ENCODE measurements at regions not wholly inside any gene's neighbourhood (a gene's known extent, or its start where the extent isn't known, plus 50 kb on each side); places are given as distances from the start of the nearest gene placed in this dataset.

GRCh38 chr5:155268770-155269425 lies 255.3 kb downstream of the KIF4B start:
- Histone ChIP-seq H3K4me2 (ENCODE audit: insufficient read depth, low read length) (no peak overlapping the region), H3K4me3 (replicated peaks in 1 of 3; ENCODE audit: insufficient read depth in 1 of 3, low read depth in 1 of 3, low read length in 3 of 3) (no peak overlapping the region), H4K20me1 (replicated peaks; ENCODE audit: control insufficient read depth, extremely low read depth, insufficient read depth, low read length) (no peaks in the 10 kb centered on the region), H2AFZ (ENCODE audit: low read depth, low read length) (no peak overlapping the region), H3K27me3 (ENCODE audit: control insufficient read depth in 2 of 2, insufficient read depth in 2 of 2, low read length in 2 of 2) (no peaks in the 10 kb centered on the region), H3K4me1 (ENCODE audit: control insufficient read depth, extremely low read depth, insufficient read depth, low read length) (no peaks in the 10 kb centered on the region), H3K9ac (replicated peaks; ENCODE audit: extremely low read depth, insufficient read depth, low read length) (no peak overlapping the region), H3K9me1 (replicated peaks; ENCODE audit: control insufficient read depth, extremely low read depth, insufficient read depth, low read length) (no peaks in the 10 kb centered on the region), H3K27ac (ENCODE audit: insufficient read depth, low read depth, low read length) (no peak overlapping the region), H3K9me3 (replicated peaks; ENCODE audit: control insufficient read depth, insufficient read depth, low read length) (peaks cover 2% of the 10 kb centered on the region), H3K36me3 (ENCODE audit: control insufficient read depth in 2 of 2, extremely low read depth in 1 of 2, insufficient read depth in 2 of 2, low read length in 2 of 2) (no peaks in the 10 kb centered on the region), H3K79me2 (ENCODE audit: control insufficient read depth, insufficient read depth, low read length) (no peaks in the 10 kb centered on the region)
- no TSS peak for BruUV-seq (replicated peaks)
- ChIA-PET POLR2A (no interaction called here), CTCF (no interaction called here)
- intact Hi-C loops (cut with micrococcal nuclease) = no loop called here
- dilution Hi-C loops (cut with MboI; ENCODE audit: extremely low pct_ligation_motif_present, low sequenced_read_pairs) = no loop called here
- TF ChIP-seq POLR2A (IDR thresholded peaks at IDR 0.05; ENCODE audit: low read depth, low read length) (no peak), POLR2AphosphoS5 (IDR thresholded peaks at IDR 0.05; ENCODE audit: insufficient read depth, low read depth, low read length) (no peak), MYC (IDR thresholded peaks at IDR 0.05; ENCODE audit: low read depth, low read length) (no peak), FOS (IDR thresholded peaks at IDR 0.05; ENCODE audit: borderline replicate concordance, insufficient read depth, low read length) (no peak), GATA2 (IDR thresholded peaks at IDR 0.05; ENCODE audit: insufficient read depth, insufficient read length, low read depth, low read length) (no peak), JUN (IDR thresholded peaks at IDR 0.05; ENCODE audit: borderline replicate concordance, insufficient read depth, insufficient read length, low read depth) (no peak), EZH2 (IDR thresholded peaks at IDR 0.05; ENCODE audit: borderline replicate concordance, low read depth, low read length, severe bottlenecking) (no peak)
- TF ChIP-seq, protein P1, sequence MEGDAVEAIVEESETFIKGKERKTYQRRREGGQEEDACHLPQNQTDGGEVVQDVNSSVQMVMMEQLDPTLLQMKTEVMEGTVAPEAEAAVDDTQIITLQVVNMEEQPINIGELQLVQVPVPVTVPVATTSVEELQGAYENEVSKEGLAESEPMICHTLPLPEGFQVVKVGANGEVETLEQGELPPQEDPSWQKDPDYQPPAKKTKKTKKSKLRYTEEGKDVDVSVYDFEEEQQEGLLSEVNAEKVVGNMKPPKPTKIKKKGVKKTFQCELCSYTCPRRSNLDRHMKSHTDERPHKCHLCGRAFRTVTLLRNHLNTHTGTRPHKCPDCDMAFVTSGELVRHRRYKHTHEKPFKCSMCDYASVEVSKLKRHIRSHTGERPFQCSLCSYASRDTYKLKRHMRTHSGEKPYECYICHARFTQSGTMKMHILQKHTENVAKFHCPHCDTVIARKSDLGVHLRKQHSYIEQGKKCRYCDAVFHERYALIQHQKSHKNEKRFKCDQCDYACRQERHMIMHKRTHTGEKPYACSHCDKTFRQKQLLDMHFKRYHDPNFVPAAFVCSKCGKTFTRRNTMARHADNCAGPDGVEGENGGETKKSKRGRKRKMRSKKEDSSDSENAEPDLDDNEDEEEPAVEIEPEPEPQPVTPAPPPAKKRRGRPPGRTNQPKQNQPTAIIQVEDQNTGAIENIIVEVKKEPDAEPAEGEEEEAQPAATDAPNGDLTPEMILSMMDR (IDR thresholded peaks at IDR 0.05; ENCODE audit: extremely low read depth in 1 of 2, insufficient read depth in 1 of 2, low read depth in 1 of 2, low read length in 2 of 2) = no peak
- TF ChIP-seq, protein P2, sequence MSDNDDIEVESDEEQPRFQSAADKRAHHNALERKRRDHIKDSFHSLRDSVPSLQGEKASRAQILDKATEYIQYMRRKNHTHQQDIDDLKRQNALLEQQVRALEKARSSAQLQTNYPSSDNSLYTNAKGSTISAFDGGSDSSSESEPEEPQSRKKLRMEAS (IDR thresholded peaks at IDR 0.05; ENCODE audit: insufficient read depth, insufficient read length) = no peak
- DNase-seq (ENCODE audit: low read depth, low spot score) (no peak), FAIRE-seq (no peak)

Measured in endothelial cell of umbilical vein (primary cell).